Kidney (tissue), 13 donors: ENCODE measurements at regions not wholly inside any gene's neighbourhood (a gene's known extent, or its start where the extent isn't known, plus 50 kb on each side); places are given as distances from the start of the nearest gene placed in this dataset.

Source experiments
- DNase-seq, 5 donors: peaks; one replicate each; pipeline ENCODE4 v3.0.0-alpha.2; 2013 to 2020
- FAIRE-seq: peaks from 2 replicates; lab custom pipeline; 2012; peaks lifted over from hg19 to GRCh38; lab: Jason Lieb, UNC
- H3K27ac ChIP-seq, 2 donors: one replicate each; pipeline ENCODE4 v1.7.0; 2013; ENCODE audit warnings: low read depth in 2 of 2, low read length in 2 of 2, inconsistent platforms in 1 of 2
- H3K27me3 ChIP-seq: one replicate; pipeline ENCODE4 v1.7.1; 2013; ENCODE audit warnings: low read length, inconsistent platforms; ENCODE audit not compliant: control insufficient read depth, insufficient read depth
- H3K36me3 ChIP-seq, 3 donors: one replicate each; pipeline versions ENCODE4 v1.7.0 to v1.7.1; 2013; ENCODE audit warnings: low read length in 3 of 3, control low read depth in 1 of 3, inconsistent platforms in 1 of 3; ENCODE audit not compliant: insufficient read depth in 3 of 3, control insufficient read depth in 2 of 3
- H3K4me1 ChIP-seq, 3 donors: one replicate each; pipeline versions ENCODE4 v1.7.0 to v1.7.1; 2013; ENCODE audit warnings: low read length in 3 of 3, inconsistent platforms in 1 of 3, low read depth in 1 of 3; ENCODE audit not compliant: control insufficient read depth in 2 of 3, insufficient read depth in 2 of 3
- H3K4me3 ChIP-seq, 3 donors: one replicate each; pipeline versions ENCODE4 v1.7.0 to v1.8.1; 2013; ENCODE audit warnings: low read length in 3 of 3, control low read depth in 1 of 3, inconsistent platforms in 1 of 3
- H3K9ac ChIP-seq, 3 donors: one replicate each; pipeline versions ENCODE4 v1.7.0 to v1.7.1; 2013; ENCODE audit warnings: low read length in 3 of 3, control low read depth in 1 of 3, inconsistent platforms in 1 of 3
- H3K9me3 ChIP-seq, 3 donors: one replicate each; pipeline versions ENCODE4 v1.7.0 to v1.7.1; 2013; ENCODE audit warnings: low read length in 3 of 3, control low read depth in 1 of 3, inconsistent platforms in 1 of 3; ENCODE audit not compliant: control insufficient read depth in 2 of 3, insufficient read depth in 1 of 3
- CTCF ChIP-seq: IDR thresholded peaks from 3 replicates; pipeline ENCODE4 v1.5.1; 2012; ENCODE audit warnings: mild to moderate bottlenecking, moderate library complexity, borderline replicate concordance; ENCODE audit not compliant: insufficient read depth; ENCODE audit errors: extremely low read depth
- intact Hi-C: fragments of 100-400 bp; cut with DNase I; formaldehyde crosslinking; loops from one replicate; pipeline ENCODE4 v1.11.1; 2022
- donor health status: control.
- donor health status: control.
- donor health status: control.
- donor health status: control.
- donor health status: control.
- donor health status: DM: yes; HTN: yes; CAD: no.
- donor health status: Normal renal cell carcinoma (clear cell type).

- Histone ChIP-seq H3K9me3 (no peaks in the 10 kb centered on the region), H3K4me3 (no peak overlapping the region), H3K36me3 (no peaks in the 10 kb centered on the region), H3K9ac (no peak overlapping the region), H3K27me3 (no peaks in the 10 kb centered on the region), H3K4me1 (peaks cover 9 to 14% (median 13%) of the 10 kb centered on the region in 3 donors), H3K27ac (no peak overlapping the region)
- DNase-seq (no peak), FAIRE-seq (no peak)
- intact Hi-C loops = no loop called here
- TF ChIP-seq CTCF = no peak
These were observed 73.5 kb upstream of the ANKRD55 start for GRCh38 chr5:56306433-56307150.

GRCh38 chr5:56305001-56305950, 72.1 kb upstream of the ANKRD55 start:
- intact Hi-C loops = no loop called here
- DNase-seq = no peak
- H3K4me1 ChIP-seq = peaks cover 0 to 5% (median 2%) of the 10 kb centered on the region in 3 donors
- no peaks in the 10 kb centered on the region for H3K27me3 ChIP-seq
- no peaks in the 10 kb centered on the region for H3K9me3 ChIP-seq
- no peak for FAIRE-seq
- no peak for TF ChIP-seq CTCF
- H3K9ac ChIP-seq = no peak overlapping the region
- no peak overlapping the region for H3K4me3 ChIP-seq
- H3K27ac ChIP-seq = no peak overlapping the region
- H3K36me3 ChIP-seq = no peaks in the 10 kb centered on the region

GRCh38 chr5:56303511-56303910, 70.4 kb upstream of the ANKRD55 start:
- Histone ChIP-seq H3K27me3 (no peaks in the 10 kb centered on the region), H3K4me3 (no peak overlapping the region), H3K27ac (no peak overlapping the region), H3K9me3 (no peaks in the 10 kb centered on the region), H3K36me3 (no peaks in the 10 kb centered on the region), H3K9ac (no peak overlapping the region), H3K4me1 (peaks cover 0 to 5% (median 0%) of the 10 kb centered on the region in 3 donors)
- intact Hi-C loops = no loop called here
- no peak for TF ChIP-seq CTCF
- DNase-seq = no peak
- FAIRE-seq = no peak
